Activated CD8-positive, alpha-beta memory T cell treated with anti-CD3 and anti-CD28 coated beads for 1 hour (primary cell): ENCODE measurements at regions not wholly inside any gene's neighbourhood (a gene's known extent, or its start where the extent isn't known, plus 50 kb on each side); places are given as distances from the start of the nearest gene placed in this dataset.

Experiments
- DNase-seq, 2 donors: peaks; one replicate each; pipeline ENCODE4 v3.0.0-alpha.2; 2020; ENCODE audit warnings: low read depth in 1 of 2; ENCODE audit errors: extremely low read depth in 1 of 2

- DNase-seq: peak; percentile 12 to 29
Observed at GRCh38 chr20:63101781-63102720, 95.3 kb upstream of the BHLHE23 start.

DNA sequence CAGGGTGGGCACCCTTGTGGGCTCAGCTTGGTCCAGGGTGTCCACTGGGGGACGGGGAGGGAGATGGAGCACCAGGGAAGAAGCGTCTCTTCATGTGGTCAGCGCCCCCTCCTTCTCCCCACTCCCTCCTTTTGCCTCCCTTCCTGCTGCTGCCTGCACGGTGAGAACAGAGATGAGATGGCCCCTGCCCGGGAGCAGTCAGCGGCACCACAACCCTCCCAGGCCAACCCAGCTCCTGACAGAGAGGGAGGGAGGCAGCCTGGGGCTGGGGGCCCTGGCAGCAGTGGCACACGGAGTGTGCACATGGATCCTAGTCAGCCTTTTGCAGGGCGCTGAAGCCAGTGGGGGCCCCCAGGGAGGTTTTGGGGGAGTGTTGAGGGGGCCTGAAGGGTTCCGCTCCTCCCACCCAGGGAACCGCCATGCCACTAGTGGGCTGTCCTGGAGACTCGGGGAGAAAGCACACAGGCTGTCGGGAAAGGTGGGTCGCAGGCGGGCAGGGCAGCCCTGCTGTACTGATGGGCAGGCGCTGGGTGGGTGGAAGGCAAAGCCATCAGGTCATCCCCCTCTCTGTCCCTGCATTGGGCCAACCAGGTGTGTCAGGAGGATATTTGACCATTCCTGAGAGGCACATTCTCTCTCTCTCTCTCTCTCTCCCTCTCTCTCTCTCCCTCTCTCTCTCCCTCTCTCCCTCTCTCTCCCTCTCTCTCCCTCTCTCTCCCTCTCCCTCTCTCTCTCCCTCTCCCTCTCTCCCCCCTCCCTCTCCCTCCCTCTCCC, 94.3 kb upstream of the BHLHE23 start:
- DNase-seq: no peak

- DNase-seq: no peak
Observed at GRCh38 chr20:63100174-63100925, 93.6 kb upstream of the BHLHE23 start.

DNA sequence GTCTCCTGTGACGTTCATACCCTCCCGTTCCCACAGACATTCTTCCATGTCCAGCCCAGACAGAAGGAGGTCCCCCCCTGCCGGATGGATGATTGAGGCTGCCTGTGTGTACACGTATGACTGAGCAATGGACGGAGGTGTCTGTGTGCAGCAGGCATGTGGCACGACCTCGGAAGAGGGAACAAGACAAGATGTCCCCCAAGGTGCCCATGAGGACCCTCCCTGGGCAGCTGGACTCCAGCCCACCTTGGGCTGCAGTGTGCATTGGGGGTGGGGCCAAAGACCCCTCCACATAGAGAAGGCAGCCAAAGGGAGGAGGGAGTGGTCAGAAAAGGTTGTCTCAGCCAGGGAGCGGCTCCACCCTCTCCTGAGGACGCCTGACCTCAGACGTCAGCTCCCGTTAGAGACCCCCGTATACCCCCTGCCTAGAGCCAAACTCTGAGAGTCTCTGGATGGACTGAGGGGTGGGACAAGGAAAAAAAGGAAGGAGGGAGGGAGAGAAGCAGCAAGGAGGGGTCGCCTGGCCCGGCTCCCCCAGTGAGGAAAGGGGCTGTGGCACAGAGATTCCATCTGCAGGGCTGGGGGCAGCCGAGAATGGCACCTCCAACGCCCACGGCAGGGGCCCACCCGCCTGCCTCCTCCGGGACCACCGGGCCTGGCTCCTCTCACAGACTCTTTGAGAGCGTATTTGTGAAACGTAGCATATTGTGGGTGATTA, 92.9 kb upstream of the BHLHE23 start:
- no peak for DNase-seq

DNA sequence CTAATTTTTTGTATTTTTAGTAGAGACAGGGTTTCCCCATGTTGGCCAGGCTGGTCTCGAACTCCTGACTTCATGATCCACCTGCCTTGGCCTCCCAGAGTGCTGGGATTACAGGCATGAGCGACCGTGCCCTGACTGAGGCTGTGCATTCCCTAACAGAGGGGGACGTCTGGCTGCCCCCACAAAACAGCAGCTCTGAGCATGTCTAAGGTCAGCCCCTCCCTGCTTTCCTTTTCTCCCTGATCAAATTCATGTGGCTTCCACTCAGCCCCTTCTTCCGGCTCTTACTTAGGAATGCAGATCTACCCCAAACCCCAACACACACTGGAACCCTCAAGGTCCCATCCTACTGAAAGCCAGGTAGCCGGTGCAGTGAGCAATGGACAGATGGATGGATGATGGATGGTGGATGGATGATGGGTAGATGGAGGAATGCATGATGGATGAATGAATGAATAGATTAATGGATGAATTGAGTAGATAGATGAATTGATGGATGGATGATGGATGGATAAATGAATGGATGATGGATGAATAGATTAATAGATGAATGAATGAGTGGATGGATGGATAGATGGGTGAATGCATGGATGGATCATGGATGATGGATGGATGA, 91.5 kb upstream of the BHLHE23 start:
- no peak for DNase-seq

DNA sequence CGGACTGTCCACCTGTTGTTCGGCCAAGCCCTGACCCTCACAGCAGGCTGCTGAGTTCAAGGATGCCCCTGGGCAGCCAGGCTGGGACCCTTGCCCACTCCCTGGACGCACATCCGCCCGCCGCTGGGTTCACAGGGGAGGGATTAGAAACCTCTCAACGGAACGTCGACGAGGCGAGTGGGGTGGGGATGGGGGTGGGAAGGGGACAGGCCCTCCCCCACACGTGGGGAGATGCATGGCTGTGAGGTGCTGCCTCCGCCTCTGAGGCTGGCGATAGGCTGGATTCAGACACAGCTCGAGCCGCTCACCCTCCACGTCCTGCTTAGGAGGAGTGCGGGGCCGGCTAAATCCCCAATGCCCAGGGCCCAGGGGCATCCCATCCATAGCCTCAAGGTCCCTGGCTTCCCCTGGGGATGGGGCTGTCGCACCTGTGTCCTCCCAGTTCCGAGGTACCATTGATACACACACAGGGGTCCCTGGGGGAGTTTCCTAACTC, 90.6 kb upstream of the BHLHE23 start:
- DNase-seq: no peak

DNA sequence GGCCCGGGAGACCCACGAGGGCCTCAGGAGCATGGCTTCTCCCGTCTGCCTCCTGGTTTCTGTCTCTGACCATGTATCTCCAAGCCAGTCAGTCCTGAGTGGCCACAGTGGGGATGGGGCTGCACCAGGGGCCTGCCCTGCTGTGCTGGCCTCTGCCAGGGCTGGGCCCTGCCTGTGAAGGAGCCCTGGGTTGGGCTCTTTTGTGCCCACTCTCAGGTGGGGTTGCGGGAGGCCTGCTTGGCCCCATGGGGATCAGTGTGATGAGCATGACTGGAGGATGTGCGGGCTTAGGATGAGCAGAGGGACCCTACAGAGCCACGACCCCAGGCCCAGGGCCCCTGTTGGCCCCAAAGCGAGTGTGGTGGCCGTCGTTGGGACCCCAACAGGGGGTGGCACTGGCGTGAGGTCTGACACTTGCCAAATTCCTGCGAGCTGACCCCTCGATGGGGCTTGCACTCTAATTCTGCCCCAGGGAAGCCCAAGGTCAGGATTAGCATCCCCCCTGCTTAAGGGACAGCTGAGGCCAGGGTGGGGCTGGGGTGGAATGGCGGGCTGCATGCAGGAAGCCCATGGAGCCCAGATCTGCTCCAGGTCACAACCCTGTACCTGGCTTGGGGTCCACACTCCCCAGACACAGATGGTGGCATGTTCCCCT, 90.0 kb upstream of the BHLHE23 start:
- no peak for DNase-seq

DNA sequence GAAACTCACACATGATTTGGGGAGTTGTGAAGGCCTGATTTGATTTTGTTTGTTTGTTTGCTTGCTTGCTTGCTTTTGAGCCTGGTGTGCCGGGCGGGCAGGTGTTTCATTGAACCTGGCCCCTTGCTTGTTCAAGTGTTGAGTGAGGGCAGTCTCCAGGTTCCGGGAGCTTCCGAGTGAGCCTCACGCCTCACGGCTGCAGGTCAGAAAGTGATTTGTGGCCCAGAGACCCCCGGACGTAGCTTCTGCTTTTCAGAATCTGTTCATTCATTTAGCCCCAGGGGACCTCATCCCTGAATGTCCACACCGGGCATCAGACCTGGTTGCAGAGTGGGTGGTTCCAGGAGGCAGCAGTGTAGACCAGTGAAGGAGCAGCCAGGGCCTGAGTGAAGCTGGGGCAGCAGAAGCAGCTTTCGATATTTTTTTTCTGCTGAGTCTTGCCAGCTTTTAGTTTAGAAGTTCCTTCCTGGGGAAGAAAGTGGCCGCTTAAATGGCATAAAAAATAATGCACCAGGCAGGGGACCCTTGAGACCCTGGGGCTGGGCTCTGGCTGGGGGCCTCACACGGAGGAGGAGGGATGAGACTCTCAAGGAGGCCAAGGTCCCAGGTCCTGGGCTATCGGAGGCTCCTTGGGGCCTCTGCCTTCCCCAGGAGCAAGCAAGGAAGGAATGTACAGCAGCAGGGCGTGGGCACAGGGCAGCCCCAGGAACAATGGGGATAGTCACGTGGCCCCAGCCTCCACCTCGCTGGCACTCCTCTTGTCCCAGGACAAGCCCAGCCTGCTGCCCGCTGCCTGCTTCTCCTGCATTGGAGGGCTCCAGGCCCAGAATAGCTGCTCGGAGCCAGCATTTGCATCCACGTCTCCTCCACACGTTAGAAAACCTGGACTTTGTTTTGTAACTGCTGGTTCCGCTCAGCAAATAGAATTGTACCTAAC, 89.2 kb upstream of the BHLHE23 start:
- no peak for DNase-seq

DNA sequence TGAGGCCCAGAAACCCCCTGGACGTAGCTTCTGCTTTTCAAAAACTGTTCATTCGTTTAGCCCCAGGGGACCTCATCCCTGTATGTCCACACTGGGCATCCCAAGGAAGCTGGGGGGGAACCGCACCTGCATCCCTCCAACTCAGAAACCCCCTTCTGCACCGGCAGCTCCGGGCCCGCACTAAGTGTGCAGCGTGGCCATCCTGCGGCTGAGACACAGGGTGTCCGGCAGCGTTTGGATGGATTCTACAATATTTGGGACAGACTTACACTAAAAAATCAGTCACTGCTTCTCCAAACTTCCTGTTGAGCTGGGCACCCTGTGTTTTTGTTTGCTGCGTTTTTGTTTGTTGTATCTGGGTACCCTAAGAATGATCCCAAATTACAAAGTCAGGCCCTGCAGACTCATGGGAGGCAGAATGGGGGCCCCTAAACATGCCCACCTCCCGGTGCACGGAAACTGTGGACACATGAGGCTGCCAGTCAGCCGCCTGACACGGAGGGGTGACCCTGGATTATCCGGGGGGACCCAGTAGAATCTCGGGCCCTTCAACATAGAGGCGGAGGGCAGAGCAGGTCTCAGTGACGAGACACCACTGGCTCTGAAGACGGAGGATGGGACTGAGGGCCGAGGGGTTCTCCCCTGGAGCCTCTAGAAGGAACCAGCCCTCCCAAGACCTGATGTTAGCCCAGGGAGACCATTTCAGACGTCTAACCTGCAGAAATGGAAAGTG, 88.2 kb upstream of the BHLHE23 start:
- DNase-seq: no peak

GRCh38 chr20:63093966-63094766, 87.4 kb upstream of the BHLHE23 start:
- no peak for DNase-seq

DNA sequence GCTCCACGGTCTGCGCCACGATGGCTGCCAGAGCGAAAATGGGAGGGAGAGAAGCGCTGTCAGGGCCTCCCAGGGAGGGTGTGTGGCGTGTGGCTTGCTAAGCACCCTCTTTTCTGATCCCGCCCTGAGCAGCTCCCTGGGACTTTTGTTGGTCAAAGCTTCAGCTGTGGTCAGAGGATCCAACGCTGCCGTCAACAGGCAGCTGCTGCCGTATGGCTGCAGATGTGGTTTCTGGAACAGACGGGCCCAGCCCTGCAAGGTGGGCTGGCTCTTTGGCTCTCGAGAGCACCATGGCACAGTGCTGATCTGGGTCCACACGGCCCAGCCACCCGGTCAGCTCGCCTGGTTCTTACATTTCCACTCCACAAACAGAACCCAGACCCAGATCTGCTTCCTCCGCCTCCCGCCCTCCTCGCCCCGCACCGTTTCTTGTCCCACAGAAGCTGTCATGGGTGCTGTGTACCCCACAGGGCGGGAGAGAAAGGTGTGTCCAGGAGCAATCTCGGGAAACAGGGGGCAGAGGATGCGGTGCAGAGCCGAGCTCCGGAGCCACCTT, 86.0 kb upstream of the BHLHE23 start:
- no peak for DNase-seq

DNA sequence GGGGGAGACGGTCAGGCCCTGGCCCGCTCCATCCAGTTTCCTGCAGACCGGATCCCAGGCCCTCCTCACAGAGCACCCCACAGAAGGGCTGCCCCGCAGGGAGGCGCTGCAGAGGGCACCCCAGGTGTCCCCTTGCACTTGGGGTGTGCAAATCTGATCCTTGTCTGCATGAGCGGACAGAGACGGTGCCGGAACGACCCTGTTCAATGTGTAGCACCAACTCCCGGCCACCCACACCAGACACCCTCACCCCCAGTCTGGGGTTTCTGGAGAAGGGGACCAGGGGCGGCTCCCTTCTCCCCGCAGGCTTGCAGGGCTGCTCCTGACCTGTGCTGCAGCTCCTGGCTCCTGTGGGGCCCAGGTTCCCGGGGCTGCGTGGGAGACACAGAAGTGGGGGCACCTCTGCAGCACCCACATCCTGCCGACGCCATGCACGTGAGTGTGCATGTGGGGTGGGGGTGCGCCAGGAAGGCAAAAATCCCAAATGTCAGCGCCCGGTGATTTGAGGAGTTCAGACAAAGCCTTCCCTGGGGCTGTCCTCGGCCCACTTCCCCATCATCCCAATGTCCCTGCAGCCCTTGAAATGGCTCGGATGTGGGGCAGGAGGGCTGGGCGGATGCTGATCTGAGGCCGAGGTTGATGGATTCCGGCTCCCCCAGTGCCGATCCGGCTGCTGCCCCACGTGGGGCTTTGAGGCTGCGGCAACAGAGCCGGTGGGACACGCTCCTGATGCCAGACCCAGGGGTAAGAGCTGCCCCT, 85.3 kb upstream of the BHLHE23 start:
- DNase-seq: no peak

DNA sequence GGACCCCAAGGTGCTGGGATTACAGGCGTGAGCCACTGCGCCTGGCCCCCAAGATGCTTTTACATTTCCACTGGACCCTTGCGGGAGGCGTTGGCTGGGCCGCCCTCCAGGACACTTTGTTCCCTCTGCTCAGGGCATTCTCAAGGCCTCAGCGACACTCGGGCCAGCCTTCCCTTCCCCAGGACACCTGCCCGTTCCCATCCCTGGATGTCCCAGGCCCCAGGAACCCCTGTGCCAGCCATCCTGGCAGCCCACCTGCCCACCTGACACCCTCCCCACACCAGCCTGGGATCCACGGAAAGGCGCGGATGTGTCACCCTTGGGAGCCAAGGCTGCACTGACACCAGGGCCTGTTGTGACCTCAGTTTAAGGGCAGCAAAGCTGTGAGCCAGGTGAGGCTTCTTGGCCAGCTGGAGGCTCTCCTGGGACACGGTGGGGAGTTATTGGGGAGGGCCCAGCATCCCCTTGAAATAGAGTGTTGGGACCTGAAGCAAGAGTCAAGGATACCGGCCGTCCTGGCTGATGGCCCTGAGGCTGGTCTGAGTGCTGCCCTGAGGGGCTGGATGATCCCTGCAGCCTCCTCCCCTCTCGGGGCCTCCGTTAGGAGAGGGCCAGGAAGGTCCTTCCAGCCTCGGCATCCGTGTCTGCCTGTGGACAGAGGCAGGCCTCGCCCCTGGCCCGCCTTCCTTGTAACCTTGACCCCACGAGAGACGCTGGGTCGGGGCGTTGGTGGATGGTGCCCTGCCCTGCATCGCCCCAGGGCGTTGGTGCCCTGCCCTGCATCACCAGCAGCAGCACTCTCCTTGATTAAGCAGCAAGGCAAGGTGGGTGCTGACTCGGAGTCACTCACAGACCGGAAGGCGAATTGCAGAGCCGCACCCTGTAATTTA, 84.2 kb upstream of the BHLHE23 start:
- DNase-seq: no peak

DNA sequence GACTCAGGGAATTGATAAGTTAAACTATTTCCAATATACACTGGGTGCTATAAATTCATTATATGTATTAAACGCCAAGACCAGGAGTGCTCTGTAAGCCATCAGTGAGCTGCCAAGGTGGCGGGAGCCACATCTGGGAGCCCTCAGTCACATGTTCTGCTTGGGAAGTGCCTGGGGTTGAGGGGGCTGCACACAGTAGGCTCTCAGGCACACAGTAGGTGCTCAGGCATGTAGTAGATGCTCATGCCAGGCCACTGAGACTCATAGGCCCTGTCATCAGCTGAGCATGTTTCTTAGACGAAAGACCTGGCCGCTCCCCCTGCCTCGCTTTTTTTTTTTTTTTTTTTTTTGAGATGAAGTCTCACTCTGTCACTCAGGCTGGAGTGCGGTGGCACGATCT, 83.3 kb upstream of the BHLHE23 start:
- DNase-seq: no peak
